K562 (cell line): ENCODE measurements at regions not wholly inside any gene's neighbourhood (a gene's known extent, or its start where the extent isn't known, plus 50 kb on each side); places are given as distances from the start of the nearest gene placed in this dataset.

Experiments
- ATF2 ChIP-seq: sonication (generic); formaldehyde crosslinking; IDR thresholded peaks from 2 replicates; pipeline ENCODE4 v1.8.1; 2022; ENCODE audit warnings: missing genetic modification reagents
- C11orf30 ChIP-seq: fragments of 450-650 bp; IDR thresholded peaks from 2 replicates; pipeline ENCODE4 v1.6.1; 2016; ENCODE audit warnings: low read depth, mild to moderate bottlenecking
- CEBPB ChIP-seq: fragments of 450-650 bp; IDR thresholded peaks from 2 replicates; pipeline ENCODE4 v1.6.1; 2016; ENCODE audit warnings: missing genetic modification characterization, missing compliant biosample characterization
- CXXC5 ChIP-seq: fragments of 250-450 bp; sonication (Bioruptor Pico); IDR thresholded peaks from 2 replicates; pipeline ENCODE4 v1.8.0; 2022; ENCODE audit warnings: inconsistent platforms, mild to moderate bottlenecking, moderate library complexity
- FIP1L1 ChIP-seq: fragments of 200-400 bp; formaldehyde crosslinking; IDR thresholded peaks from 2 replicates; pipeline ENCODE4 v1.6.1; 2018; ENCODE audit warnings: mild to moderate bottlenecking, low read depth, low read length; ENCODE audit not compliant: poor library complexity, severe bottlenecking
- NR2C2 ChIP-seq, 2 experiments: fragments of 200-800 bp in 1 of 2; sonication (Bioruptor generic) in 1 of 2; sonication (generic) in 1 of 2; formaldehyde crosslinking in 1 of 2; IDR thresholded peaks; 2 replicates each; pipeline versions ENCODE4 v1.6.1 to v1.8.0; 2016 to 2022; ENCODE audit warnings: mild to moderate bottlenecking in 1 of 2, missing compliant biosample characterization in 1 of 2, missing genetic modification characterization in 1 of 2, missing genetic modification reagents in 1 of 2
- PHB2 ChIP-seq: fragments of 450-650 bp; IDR thresholded peaks from 2 replicates; pipeline ENCODE4 v1.6.1; 2017; ENCODE audit warnings: low read depth
- PTBP1 ChIP-seq: fragments of 200-400 bp; formaldehyde crosslinking; IDR thresholded peaks from 2 replicates; pipeline ENCODE4 v1.6.1; 2017; ENCODE audit warnings: low read depth, low read length
- PURB ChIP-seq: sonication (generic); formaldehyde crosslinking; IDR thresholded peaks from 2 replicates; pipeline ENCODE4 v1.9.0; 2021; ENCODE audit warnings: low read depth, mild to moderate bottlenecking, missing genetic modification reagents
- RBM22 ChIP-seq: fragments of 200-400 bp; formaldehyde crosslinking; IDR thresholded peaks from 2 replicates; pipeline ENCODE4 v1.6.1; 2018; ENCODE audit warnings: low read length, low read depth; ENCODE audit not compliant: poor library complexity, severe bottlenecking
- THRAP3 ChIP-seq: fragments of 450-650 bp; IDR thresholded peaks from 2 replicates; pipeline ENCODE4 v1.6.1; 2016; ENCODE audit warnings: mild to moderate bottlenecking, inconsistent platforms, borderline replicate concordance
- XRCC4 ChIP-seq: IDR thresholded peaks from one replicate; pipeline ENCODE4 v1.6.1; 2011; ENCODE audit not compliant: insufficient read depth, insufficient read length; ENCODE audit errors: extremely low read depth
- ZBTB1 ChIP-seq: sonication (generic); formaldehyde crosslinking; IDR thresholded peaks from 2 replicates; pipeline ENCODE4 v1.8.1; 2023; ENCODE audit warnings: missing genetic modification reagents, low read depth, mild to moderate bottlenecking, borderline replicate concordance
- ZBTB49 ChIP-seq: sonication (generic); formaldehyde crosslinking; IDR thresholded peaks from 2 replicates; pipeline ENCODE4 v1.8.0; 2022; ENCODE audit warnings: missing genetic modification reagents, mild to moderate bottlenecking, borderline replicate concordance
- ZC3H8 ChIP-seq: fragments of 450-650 bp; IDR thresholded peaks from 2 replicates; pipeline ENCODE4 v1.6.1; 2017
- ZKSCAN8 ChIP-seq: fragments of 200-800 bp; sonication (Bioruptor generic); IDR thresholded peaks from 2 replicates; pipeline ENCODE4 v1.6.1; 2016; ENCODE audit warnings: missing genetic modification characterization, missing compliant biosample characterization
- ZNF431 ChIP-seq: sonication (generic); formaldehyde crosslinking; IDR thresholded peaks from 2 replicates; pipeline ENCODE4 v1.8.0; 2022; ENCODE audit warnings: mild to moderate bottlenecking, missing genetic modification reagents
- ZNF586 ChIP-seq: fragments of 450-650 bp; formaldehyde crosslinking; conservative IDR thresholded peaks from 2 replicates; pipeline ENCODE4 v1.4.0; 2020; ENCODE audit warnings: mild to moderate bottlenecking, moderate library complexity
- TF ChIP-seq, protein P1 (sequence below): IDR thresholded peaks from 2 replicates; pipeline ENCODE4 v1.6.1; 2011; ENCODE audit warnings: borderline replicate concordance, low read depth, mild to moderate bottlenecking, moderate library complexity, low read length; ENCODE audit not compliant: insufficient read depth, poor library complexity, severe bottlenecking
- TF ChIP-seq, protein P2 (sequence below): fragments of 450-650 bp; formaldehyde crosslinking; IDR thresholded peaks from 2 replicates; pipeline ENCODE4 v1.4.0; 2020; ENCODE audit warnings: mild to moderate bottlenecking
- TF ChIP-seq, protein P3 (sequence below), 2 experiments: fragments of 450-650 bp in 1 of 2; sonication (generic) in 1 of 2; formaldehyde crosslinking in 1 of 2; IDR thresholded peaks in 1 of 2; conservative IDR thresholded peaks in 1 of 2; 2 replicates each; pipeline versions ENCODE4 v1.6.1 to v1.8.1; 2016 to 2023; ENCODE audit warnings: mild to moderate bottlenecking in 2 of 2, moderate library complexity in 2 of 2, inconsistent platforms in 1 of 2, missing genetic modification reagents in 1 of 2

GRCh38 chr4:126850286-126850685, 782.5 kb upstream of the INTU start (continued):
- TF ChIP-seq NR2C2 (CRISPR knock-in tag; IDR thresholded peaks at IDR 0.05) (no peak), NR2C2 (tag; IDR thresholded peaks at IDR 0.05) (no peak), XRCC4 (no peak), PTBP1 (no peak), PURB (CRISPR knock-in tag) (no peak), RBM22 (no peak), THRAP3 (no peak), PHB2 (no peak), ZNF586 (CRISPR knock-in tag) (no peak), C11orf30 (peak; percentile 92), ZKSCAN8 (no peak), ZC3H8 (no peak), FIP1L1 (no peak), CXXC5 (CRISPR knock-in tag) (peak; percentile 41; the same call in 1 of the 2 replicates), ZNF431 (CRISPR knock-in tag) (no peak), ATF2 (CRISPR knock-in tag) (no peak), ZBTB49 (no peak), ZBTB1 (CRISPR knock-in tag) (no peak), CEBPB (no peak)
- TF ChIP-seq, protein P1, sequence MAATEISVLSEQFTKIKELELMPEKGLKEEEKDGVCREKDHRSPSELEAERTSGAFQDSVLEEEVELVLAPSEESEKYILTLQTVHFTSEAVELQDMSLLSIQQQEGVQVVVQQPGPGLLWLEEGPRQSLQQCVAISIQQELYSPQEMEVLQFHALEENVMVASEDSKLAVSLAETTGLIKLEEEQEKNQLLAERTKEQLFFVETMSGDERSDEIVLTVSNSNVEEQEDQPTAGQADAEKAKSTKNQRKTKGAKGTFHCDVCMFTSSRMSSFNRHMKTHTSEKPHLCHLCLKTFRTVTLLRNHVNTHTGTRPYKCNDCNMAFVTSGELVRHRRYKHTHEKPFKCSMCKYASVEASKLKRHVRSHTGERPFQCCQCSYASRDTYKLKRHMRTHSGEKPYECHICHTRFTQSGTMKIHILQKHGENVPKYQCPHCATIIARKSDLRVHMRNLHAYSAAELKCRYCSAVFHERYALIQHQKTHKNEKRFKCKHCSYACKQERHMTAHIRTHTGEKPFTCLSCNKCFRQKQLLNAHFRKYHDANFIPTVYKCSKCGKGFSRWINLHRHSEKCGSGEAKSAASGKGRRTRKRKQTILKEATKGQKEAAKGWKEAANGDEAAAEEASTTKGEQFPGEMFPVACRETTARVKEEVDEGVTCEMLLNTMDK = no peak
- TF ChIP-seq, protein P2, sequence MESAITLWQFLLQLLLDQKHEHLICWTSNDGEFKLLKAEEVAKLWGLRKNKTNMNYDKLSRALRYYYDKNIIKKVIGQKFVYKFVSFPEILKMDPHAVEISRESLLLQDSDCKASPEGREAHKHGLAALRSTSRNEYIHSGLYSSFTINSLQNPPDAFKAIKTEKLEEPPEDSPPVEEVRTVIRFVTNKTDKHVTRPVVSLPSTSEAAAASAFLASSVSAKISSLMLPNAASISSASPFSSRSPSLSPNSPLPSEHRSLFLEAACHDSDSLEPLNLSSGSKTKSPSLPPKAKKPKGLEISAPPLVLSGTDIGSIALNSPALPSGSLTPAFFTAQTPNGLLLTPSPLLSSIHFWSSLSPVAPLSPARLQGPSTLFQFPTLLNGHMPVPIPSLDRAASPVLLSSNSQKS = no peak
- TF ChIP-seq, protein P3, sequence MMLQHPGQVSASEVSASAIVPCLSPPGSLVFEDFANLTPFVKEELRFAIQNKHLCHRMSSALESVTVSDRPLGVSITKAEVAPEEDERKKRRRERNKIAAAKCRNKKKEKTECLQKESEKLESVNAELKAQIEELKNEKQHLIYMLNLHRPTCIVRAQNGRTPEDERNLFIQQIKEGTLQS (IDR thresholded peaks at IDR 0.05) = peak; percentile 99
- TF ChIP-seq, protein P3 (CRISPR knock-in tag; conservative IDR thresholded peaks at IDR 0.05) = peak; percentile 96
